ENCODE measurements at regions not wholly inside any gene's neighbourhood (a gene's known extent, or its start where the extent isn't known, plus 50 kb on each side); places are given as distances from the start of the nearest gene placed in this dataset.

GRCh38 chr5:92852219-92852618 lies 728.8 kb downstream of the NR2F1-AS1 start:
- no peak for TF ChIP-seq CTCF (IDR thresholded peaks at IDR 0.05)
- no peak for TF ChIP-seq POLR2A (IDR thresholded peaks at IDR 0.05)
